ENCODE measurements at regions not wholly inside any gene's neighbourhood (a gene's known extent, or its start where the extent isn't known, plus 50 kb on each side); places are given as distances from the start of the nearest gene placed in this dataset.

DNA sequence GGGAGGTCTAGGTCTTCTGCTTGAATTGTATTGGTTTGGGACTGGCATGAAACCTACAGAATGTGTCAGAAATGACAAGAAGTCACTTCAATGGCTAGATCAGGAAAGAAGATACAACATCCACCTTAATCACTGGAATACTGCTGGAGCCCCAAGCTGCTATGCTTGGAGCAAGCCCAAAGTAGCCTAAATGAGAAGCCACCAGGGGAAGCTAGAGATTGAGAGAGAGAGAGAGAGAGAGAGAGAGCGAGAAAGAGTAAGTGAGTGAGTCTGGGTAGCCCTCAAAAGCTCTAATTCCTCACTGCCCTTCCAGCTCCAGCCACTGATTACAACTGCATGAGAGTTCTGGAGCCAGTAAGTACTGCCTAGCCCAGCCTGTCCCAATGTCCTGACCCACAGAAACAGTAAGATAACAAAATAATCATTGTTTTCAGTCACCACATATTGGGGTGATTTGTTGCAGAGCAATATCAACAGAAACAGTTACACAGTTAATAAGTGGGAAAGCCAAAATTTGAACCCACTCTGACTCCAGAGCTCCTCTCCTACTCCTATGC lies 529.2 kb upstream of the GOLIM4 start:
- no peak for DNase-seq

DNA sequence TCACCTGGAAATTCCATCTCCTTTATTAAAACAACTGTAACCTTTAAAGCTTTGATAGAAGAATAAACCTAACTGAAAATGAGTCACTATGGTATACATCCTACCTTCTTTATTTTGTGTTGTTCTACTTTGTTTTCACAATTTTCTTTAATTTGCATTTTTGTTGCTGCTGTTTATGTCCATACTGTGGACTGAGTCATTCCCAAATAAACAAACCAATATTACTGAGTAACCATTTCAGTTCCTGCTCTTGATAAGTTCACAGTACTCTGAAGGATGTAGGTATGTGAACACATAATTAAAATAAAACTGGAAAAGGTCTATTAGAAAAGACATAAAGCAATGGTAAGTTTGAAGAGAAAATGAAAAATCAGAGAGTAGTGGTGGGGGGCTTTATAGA lies 528.5 kb upstream of the GOLIM4 start:
- DNase-seq, result no peak

- DNase-seq, result no peak
Measured at GRCh38 chr3:168622795-168623194, 527.1 kb upstream of the GOLIM4 start.

DNA sequence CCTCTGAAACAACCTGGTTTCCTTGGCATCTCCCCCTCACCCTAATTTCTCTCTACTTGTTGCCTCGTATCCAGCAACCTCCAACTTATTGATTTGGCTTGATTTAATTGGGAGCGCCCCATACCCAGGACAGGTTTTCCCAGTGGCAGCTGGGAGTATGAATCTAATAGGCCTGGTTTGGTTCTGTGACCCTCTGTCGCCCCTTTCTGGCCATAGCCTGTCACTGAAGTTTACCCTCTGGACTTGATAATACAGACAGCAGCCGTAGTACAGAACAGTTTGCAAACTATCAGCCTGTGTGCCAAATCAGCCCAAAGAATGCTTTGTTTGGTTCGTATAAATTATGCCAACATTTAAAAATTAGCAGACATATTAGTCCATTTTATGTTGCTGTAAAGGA lies 525.1 kb upstream of the GOLIM4 start:
- peak; percentile 77 for DNase-seq

DNA sequence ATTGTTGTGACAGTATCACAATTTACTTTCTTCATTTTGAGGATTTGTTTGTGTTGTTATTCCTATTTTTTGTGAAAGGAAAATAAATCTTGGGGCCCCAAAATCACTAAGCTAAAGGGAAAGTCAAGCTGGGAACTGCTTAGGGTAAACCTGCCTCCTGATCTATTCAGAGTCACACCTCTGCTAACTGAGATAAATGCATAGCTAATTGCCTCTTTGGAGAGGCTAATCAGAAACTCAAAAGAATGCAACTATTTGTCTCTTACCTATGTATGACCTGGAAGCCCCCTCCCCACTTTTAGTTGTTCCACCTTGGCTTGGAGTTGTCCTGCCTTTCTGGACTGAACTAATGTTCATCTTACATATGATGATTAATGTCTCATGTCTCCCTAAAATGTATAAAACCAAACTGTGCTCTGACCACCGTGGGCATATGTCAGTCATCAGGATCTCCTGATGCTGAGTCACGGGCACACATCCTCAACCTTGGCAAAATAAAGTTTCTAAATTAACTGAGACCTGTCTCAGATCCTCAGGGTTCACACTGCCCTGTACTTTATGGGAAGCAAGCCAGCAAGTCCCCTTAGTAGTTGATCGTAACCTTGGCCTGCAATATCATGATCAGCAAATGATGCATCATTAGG lies 523.2 kb upstream of the GOLIM4 start:
- DNase-seq, result no peak

GRCh38 chr3:168617658-168618057 lies 521.9 kb upstream of the GOLIM4 start:
- DNase-seq, result no peak

DNA sequence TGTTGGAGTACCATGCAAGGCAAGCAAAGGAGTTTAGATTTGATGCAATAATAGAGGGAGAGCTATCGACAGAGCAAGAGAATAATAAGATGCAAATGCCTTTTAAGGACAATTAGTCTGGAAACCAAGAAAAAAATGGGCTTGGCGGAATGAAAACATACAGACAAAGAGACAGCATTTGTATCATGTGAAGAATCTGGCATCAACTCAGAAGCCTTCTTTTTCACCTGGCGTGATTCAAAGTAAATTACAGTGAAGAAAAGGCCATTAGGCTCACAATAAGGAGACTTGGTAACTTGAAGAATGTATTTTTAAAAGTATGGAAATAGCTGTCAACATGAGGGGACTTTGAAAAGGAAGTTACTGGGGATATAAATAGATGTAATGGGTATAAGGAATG lies 521.2 kb upstream of the GOLIM4 start:
- no peak for DNase-seq

DNA sequence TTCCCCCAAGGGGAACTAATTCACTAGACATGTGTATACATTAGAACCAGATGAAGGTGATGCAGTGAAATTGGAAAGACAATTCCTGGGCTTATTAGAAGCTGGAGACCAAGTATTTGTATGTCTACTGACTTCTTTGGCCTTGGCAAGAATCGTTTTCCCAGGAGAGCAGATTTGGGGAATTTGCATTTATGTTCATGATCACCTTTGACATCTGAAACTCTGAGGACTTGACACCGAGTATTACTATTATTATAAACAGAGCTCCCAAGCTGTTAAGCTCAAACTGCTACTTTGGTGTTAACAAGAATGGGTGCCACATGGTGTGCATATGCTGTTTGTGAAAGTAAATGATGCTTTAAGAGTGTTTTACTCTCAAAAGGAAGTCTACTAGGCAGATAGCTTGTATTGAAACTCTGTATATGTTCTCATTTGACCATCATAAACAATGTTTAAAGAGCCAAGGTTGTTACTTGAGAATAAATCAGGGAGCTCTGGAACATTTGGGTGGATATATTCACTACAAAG lies 519.8 kb upstream of the GOLIM4 start:
- DNase-seq, result no peak

- no peak for DNase-seq
Measured at GRCh38 chr3:168613151-168613550, 517.4 kb upstream of the GOLIM4 start.

- no peak for DNase-seq
Measured at GRCh38 chr3:168612671-168613070, 516.9 kb upstream of the GOLIM4 start.

DNA sequence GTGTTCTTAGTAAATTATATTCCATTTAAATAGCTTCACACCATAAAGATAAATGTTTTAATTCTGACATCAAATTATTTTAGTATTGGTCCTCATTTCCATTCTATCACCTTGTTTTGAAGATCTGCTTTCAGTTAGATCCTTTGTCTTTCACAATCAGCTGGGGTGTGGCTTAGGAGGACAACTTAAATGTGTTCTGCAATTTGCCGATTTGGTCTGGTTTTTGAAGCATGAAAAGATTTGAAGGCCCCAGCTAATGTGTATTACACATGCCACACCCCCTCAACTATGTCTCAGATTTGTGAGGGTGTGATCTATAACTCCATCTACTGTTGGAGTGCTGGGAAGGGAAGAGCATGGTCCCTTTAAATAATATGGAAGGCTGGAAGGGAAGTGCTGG lies 516.1 kb upstream of the GOLIM4 start:
- DNase-seq, result no peak

GRCh38 chr3:168608926-168609325 lies 513.2 kb upstream of the GOLIM4 start:
- DNase-seq, result peak; percentile 38

DNA sequence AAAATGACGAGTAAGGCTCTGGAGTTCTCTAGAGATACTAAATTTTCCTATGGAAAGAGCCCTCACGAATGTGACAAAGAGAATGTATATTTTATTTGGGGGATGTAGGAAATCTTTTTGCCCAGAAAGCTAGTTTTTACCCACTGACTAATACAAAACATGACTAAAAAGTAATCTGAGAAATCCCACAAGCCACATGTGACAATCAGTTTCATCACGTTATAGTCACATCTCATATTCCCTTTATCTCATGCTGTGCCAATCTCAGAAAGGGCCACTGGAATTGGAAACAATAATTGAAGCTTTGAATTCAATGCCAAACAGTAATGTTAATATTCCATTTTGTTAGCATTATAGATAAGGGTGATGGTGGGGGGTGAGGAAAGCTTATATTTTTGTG lies 509.0 kb upstream of the GOLIM4 start:
- DNase-seq, result no peak

DNA sequence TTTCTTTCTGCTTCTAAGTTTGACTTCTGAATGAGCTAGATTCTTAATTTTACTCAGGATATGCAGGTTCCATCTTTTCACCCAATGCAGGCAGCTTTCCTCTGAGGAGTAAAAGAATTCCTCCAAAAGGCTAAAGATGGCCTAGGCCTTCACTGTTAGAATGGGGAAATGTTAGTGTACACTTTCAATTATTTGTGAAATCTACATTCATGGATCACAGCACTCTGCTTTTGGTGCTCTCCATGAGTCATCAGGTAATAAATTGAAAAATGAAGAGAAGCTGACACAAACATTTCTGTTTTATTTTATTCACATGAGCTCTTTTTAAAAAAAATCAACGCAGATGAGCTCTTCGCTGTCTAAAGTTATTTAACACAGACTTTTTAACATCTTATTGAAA lies 502.5 kb upstream of the GOLIM4 start:
- DNase-seq, result no peak

- DNase-seq, result no peak
Measured at GRCh38 chr3:168596175-168596823, 500.6 kb upstream of the GOLIM4 start.

DNA sequence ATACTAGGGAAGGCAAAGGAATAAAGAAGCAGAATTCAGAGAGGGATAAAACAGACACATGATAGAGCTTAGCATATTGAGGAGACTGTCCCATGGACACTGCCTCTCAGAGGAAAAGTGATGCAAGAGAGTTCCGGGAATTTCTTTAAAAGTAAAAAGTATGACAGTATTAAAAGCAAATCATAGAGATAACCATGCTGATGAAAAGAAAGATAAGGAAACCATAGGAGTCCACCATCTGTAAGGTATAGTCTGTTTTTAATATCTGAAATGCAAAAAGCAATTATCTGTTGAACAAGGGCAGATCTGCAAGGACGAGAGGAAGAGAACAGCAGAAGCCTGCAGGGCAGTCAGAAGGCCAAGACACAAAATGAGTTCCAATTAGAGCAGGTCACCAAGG lies 495.9 kb upstream of the GOLIM4 start:
- no peak for DNase-seq

DNA sequence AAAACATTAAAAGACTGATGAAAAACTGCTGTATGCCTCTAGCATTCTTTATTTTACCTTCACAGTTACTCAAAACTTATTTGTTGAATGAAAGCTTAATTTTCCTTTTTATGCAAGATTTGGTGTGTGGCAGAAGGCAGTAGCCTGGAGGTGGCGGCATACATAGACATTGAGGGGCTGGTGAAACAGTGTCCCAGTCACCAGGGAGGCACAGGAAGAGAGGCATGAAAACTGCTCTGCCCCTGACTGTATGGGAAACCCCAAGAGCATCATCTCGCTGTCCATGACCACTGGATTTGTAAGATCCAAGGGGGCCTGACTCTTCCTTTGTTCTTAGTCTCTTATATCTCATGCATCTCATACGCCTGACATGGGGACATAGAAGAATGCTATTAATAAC lies 493.7 kb upstream of the GOLIM4 start:
- no peak for DNase-seq

DNA sequence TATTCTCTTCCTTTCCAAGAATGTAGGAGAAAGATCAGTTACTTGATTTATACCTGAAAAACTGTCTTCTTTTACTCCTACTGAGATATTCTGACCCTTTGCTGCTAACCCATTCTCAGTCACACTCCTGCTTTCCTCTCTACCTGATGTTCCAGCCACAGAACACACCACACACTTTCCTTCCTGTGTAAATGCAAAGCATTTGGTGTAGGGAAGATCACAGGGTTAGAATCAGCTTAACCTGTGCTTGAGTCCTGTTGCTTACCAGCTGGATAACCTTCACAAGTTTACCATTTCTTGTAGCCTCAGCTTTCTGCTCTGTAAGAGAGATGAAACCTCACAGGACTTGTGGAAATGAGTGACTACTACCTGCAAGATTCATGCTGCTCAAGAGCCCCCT lies 489.8 kb upstream of the GOLIM4 start:
- DNase-seq, result no peak

- DNase-seq, result no peak
Measured at GRCh38 chr3:168583977-168584376, 488.3 kb upstream of the GOLIM4 start.

DNA sequence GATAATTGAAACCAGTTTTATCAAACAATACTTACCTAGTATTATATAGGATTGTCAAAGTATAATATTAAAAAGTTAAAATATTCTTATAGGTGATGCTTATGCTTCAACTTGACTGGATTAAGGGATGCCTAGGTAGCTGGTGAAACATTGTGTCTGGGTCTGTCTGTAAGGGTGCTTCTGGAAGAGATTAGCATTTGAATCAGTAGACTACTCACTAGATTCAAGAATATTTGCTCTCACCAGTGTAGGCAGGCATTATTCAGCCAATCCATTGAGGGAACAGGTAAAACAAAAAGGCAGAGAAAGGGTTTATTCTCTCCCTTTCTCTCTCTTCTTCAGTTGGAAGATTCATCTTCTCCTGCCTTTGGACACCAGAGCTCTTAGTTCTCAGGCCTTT lies 486.8 kb upstream of the GOLIM4 start:
- no peak for DNase-seq

DNA sequence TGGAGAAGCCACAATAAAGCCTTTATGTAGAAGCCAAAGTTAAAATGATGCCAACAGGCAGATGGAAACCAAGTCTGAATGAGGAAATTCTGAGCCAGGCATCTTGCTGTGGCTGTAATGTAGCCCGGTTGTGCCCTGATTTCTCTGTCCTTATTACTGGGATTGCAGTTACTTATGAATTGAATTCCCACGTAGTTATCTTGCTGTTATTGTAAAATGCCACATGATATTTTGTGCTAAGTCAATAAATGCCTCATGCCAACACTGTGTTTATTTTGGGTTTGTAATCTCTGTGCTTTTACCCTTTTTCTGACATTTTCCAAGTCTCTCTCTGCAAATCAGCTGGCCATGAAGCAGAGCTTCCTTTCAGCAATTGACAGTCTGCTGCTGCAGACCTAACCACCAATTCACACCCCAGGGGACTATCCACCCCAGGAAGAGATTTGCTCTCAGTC lies 486.1 kb upstream of the GOLIM4 start:
- DNase-seq, result peak; percentile 34

- DNase-seq, result no peak
Measured at GRCh38 chr3:168579010-168579409, 483.3 kb upstream of the GOLIM4 start.

DNA sequence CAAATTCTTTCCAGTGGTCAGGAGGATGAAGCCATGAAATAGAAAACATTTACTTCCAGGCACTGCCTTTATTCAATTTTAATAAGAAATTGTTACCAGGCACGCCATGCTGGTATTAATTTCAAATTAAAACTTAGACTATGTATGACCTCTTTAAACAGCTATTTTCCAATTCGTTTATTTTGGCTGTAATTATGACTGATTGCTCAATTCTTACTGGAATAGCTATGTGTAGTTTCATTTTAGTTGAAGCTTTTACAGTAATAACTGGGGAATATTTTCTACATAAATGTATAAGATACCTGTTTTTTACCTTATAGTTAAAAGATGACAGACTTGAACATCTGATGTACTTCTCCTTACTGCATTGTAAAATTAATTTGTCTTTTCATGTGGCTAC lies 480.0 kb upstream of the GOLIM4 start:
- no peak for DNase-seq

GRCh38 chr3:168574455-168575158 lies 478.9 kb upstream of the GOLIM4 start:
- no peak for DNase-seq
